ENCODE measurements at regions not wholly inside any gene's neighbourhood (a gene's known extent, or its start where the extent isn't known, plus 50 kb on each side); places are given as distances from the start of the nearest gene placed in this dataset.

- no peak for DNase-seq
Measured at GRCh38 chr13:50326811-50327210, 311.6 kb downstream of the KCNRG start.

- DNase-seq: no peak
Measured at GRCh38 chr13:50334115-50334778, 319.0 kb downstream of the KCNRG start.

- no peak for DNase-seq
Measured at GRCh38 chr13:50334944-50335343, 319.7 kb downstream of the KCNRG start.

GRCh38 chr13:50339271-50339670, 324.0 kb downstream of the KCNRG start:
- DNase-seq: no peak

GRCh38 chr13:50340146-50340545, 324.9 kb downstream of the KCNRG start:
- DNase-seq: no peak

GRCh38 chr13:50340551-50341287, 325.5 kb downstream of the KCNRG start:
- DNase-seq: no peak

- no peak for DNase-seq
Measured at GRCh38 chr13:50341526-50341925, 326.3 kb downstream of the KCNRG start.

GRCh38 chr13:50344717-50345116, 329.5 kb downstream of the KCNRG start:
- no peak for DNase-seq

- DNase-seq: no peak
Measured at GRCh38 chr13:50345804-50346203, 330.6 kb downstream of the KCNRG start.

- DNase-seq: no peak
Measured at GRCh38 chr13:50348371-50348770, 333.1 kb downstream of the KCNRG start.

- no peak for DNase-seq
Measured at GRCh38 chr13:50352720-50353480, 337.7 kb downstream of the KCNRG start.

GRCh38 chr13:50353651-50354415, 338.6 kb downstream of the KCNRG start:
- no peak for DNase-seq

- peak; percentile 17 for DNase-seq
Measured at GRCh38 chr13:50355797-50356196, 340.6 kb downstream of the KCNRG start.

GRCh38 chr13:50357136-50357535, 341.9 kb downstream of the KCNRG start:
- no peak for DNase-seq

- DNase-seq: no peak
Measured at GRCh38 chr13:50357586-50358118, 342.4 kb downstream of the KCNRG start.

GRCh38 chr13:50358231-50359040, 343.2 kb downstream of the KCNRG start:
- no peak for DNase-seq

- DNase-seq: no peak
Measured at GRCh38 chr13:50359041-50359367, 343.8 kb downstream of the KCNRG start.

GRCh38 chr13:50359779-50360178, 344.5 kb downstream of the KCNRG start:
- peak; percentile 12 for DNase-seq

GRCh38 chr13:50360637-50361036, 345.4 kb downstream of the KCNRG start:
- DNase-seq: no peak

- no peak for DNase-seq
Measured at GRCh38 chr13:50361282-50361681, 346.0 kb downstream of the KCNRG start.

- peak; percentile 69 for DNase-seq
Measured at GRCh38 chr13:50365408-50366391, 350.5 kb downstream of the KCNRG start.
